Omental fat pad (tissue), 3 donors: ENCODE measurements at regions not wholly inside any gene's neighbourhood (a gene's known extent, or its start where the extent isn't known, plus 50 kb on each side); places are given as distances from the start of the nearest gene placed in this dataset.

Source experiments
- ATAC-seq: fragments of 150-250 bp; one replicate; pipeline ENCODE4 v1.9.1; 2016; ENCODE audit warnings: mild to moderate bottlenecking, moderate library complexity; ENCODE audit not compliant: low FRiP score
- DNase-seq: peaks from one replicate; pipeline ENCODE4 v3.0.0-alpha.2; 2019; ENCODE audit warnings: low spot score
- CTCF ChIP-seq, 3 donors: fragments of 450-650 bp; IDR thresholded peaks; one replicate each; pipeline ENCODE4 v1.5.1; 2016 to 2017; ENCODE audit warnings: antibody characterized with exemption in 3 of 3, mild to moderate bottlenecking in 3 of 3, moderate library complexity in 2 of 3

- DNase-seq (no peak), ATAC-seq (no peak)
- no peak for TF ChIP-seq CTCF (IDR thresholded peaks at IDR 0.05)
Measured at GRCh38 chr1:117682372-117682771, 76.5 kb downstream of the TENT5C start.

DNA sequence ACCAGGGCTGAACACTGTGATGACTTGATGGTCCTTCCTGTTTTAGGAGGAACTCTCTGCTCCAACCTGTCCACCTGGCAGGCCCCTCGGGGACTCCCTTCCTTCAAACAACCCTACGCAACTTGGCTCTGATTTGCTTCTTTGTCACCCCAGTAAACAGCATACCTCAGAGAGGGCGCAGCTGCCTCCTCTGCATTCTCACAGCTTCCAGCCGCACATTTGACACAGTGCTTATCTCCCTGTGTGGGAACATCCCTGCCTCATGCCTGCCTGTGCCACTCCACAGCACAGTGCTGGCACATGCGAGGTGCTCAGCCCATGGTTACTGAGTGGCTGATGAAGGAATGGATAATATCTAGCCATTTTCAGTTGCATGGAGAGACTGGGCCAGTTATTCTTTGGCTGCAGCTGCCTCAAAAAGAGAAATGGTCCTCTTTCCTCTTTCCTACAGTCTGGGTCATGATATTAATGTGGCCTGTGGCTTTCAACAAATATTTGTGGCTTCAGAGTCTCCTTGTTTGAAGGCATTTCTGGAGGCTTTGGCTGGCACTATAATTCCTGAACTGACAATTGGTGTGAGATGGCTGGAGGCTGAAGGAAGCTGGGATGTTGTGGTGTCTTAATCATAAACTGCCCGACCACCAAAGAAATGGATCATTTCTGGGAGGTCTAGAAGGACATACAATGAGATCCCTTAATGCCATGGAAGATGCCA, 77.9 kb downstream of the TENT5C start:
- no peak for ATAC-seq
- DNase-seq, result no peak
- no peak for TF ChIP-seq CTCF (IDR thresholded peaks at IDR 0.05)

DNA sequence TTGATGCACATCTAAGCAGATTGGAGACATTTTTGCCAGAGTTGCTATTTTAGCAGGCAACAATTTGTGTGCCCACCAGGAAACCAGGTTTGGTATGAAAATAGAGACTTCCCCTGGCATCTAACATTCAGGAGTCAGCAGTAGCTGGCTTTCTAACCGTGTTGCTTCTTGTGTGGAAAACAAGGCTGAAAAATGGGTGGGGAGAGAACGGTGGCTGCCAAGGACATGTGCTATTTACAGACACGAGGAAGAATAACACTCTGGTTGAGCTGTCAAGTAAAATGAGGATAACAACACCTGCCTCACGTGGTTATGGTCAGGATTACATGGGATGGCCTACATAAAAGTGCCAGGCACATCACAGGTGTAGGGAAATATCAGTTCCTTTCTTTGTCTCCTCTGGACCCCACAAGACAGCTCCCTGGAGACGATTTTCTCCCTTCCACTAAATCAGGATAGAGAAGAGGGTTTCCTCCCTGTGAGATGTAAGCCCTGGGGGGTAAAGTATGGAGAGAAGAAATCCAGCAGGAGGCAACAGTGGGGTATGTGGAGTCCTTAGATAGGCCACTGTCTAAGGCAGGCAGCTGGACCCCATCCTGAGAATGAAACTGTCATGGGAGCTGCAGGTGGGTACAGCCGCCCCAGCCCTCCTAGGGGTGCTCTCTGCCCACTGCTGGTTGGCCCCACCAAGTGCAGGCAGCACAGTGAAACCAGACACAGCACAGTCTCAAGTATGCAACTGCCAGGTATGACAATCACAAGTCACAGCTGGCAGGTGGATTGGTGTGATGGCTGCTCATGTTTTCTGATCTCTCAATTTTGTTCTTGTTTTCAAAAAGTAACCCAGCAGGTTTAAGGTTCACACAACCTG, 80.3 kb downstream of the TENT5C start:
- DNase-seq, result no peak
- ATAC-seq, result no peak
- TF ChIP-seq CTCF (IDR thresholded peaks at IDR 0.05), result no peak

DNA sequence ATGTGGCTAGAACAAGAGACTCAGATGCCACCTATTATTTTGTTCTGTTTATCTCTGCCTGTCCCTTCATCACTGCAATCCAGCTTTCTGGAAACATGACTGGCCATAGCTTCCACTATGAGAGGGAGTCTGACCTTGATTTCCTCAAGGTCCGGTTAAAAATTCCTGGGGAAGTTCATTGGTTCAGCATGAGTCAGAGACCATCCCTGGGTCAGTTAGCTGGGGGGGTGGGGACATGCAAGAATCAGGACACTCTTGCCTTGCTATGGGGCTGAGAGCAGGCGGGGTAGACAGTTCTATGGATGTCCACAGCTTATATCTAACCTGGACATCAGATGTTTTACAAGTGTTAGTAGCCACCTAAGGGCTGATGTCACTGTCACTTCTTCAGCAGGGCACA, 81.1 kb downstream of the TENT5C start:
- DNase-seq (no peak), ATAC-seq (no peak)
- TF ChIP-seq CTCF (IDR thresholded peaks at IDR 0.05), result no peak

DNA sequence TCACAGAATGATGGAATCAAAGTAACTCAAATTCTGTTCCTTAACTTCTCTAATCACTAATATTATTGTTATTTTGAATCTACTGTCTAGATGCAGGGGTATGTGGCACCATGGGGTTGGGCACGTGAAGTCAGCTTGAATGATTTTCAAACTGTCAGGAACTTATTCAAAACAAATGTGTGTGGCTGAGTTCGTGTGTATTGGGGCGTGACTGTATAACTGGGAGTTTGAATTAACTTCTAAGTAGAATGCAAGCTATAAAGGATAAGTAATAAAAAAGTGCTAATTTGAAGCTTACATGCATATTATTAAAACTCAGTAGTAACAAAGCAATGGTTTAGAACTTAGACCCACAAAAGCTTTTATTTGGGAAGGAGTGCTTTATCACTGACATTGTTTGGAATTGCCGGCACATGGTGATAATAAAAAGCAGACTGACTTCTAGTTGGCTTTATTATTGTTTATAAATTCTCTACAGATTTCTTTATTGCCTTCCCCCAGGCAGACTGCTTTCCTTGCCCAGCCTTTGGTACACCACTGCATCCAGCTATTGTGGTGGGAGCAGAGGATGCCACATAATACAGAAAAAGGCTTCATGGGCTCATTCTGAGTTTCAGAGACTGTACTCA, 84.3 kb downstream of the TENT5C start:
- no peak for ATAC-seq
- TF ChIP-seq CTCF (IDR thresholded peaks at IDR 0.05), result no peak
- DNase-seq, result no peak

DNA sequence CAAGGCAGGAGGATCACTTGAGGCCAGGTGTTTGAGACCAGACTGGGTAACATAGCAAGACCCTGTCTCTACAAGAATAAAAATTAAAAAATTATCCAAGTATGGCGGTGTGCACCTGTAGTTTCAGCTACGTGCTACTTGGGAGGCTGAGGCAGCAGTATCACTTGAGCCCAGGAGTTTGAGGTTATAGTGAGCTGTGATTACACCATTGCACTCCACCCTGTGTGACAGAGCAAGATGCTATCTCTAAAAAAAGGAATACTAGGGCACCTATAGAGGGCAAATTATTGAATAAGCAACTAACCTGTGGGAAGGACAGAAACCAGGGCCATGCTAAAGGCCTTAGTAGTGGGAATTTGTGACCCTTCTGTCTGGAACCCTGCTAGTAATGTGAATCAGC, 86.1 kb downstream of the TENT5C start:
- TF ChIP-seq CTCF (IDR thresholded peaks at IDR 0.05), result no peak
- DNase-seq (no peak), ATAC-seq (no peak)
